ENCODE measurements at regions not wholly inside any gene's neighbourhood (a gene's known extent, or its start where the extent isn't known, plus 50 kb on each side); places are given as distances from the start of the nearest gene placed in this dataset.

- no peaks in the 10 kb centered on the region; the same call in 2 of the 3 replicates for H3K9me3 Mint-ChIP-seq
- Histone ChIP-seq H3K4me2 (no peak overlapping the region), H3K27ac (ENCODE audit: low read depth) (no peak overlapping the region), H3F3A (replicated peaks; ENCODE audit: low read depth) (no peaks in the 10 kb centered on the region), H3K36me3 (ENCODE audit: insufficient read depth) (no peaks in the 10 kb centered on the region), H3K4me3 (no peak overlapping the region), H3K9me2 (ENCODE audit: insufficient read depth) (peaks cover 12% of the 10 kb centered on the region; the same call in 1 of the 2 replicates), H3K4me1 (ENCODE audit: insufficient read depth) (no peaks in the 10 kb centered on the region), H4K20me1 (replicated peaks; ENCODE audit: insufficient read depth) (no peaks in the 10 kb centered on the region), H2AFZ (no peak overlapping the region), H3K79me2 (replicated peaks; ENCODE audit: insufficient read depth) (no peaks in the 10 kb centered on the region), H3K27me3 (ENCODE audit: insufficient read depth) (no peaks in the 10 kb centered on the region)
- no peak for DNase-seq (ENCODE audit: low spot score)
- H3K27me3 Mint-ChIP-seq (ENCODE audit: insufficient read depth, low read depth, poor library complexity): peaks cover 3% of the 10 kb centered on the region
- H3K36me3 Mint-ChIP-seq (ENCODE audit: low read depth): no peaks in the 10 kb centered on the region
- no peak for ATAC-seq
- H3K27ac Mint-ChIP-seq: no peak overlapping the region
- TF ChIP-seq NANOG (IDR thresholded peaks at IDR 0.05; ENCODE audit: borderline replicate concordance): no peak
- no peak for TF ChIP-seq REST (IDR thresholded peaks at IDR 0.05; ENCODE audit: unreplicated experiment)
- TF ChIP-seq JUNB (IDR thresholded peaks at IDR 0.05; ENCODE audit: unreplicated experiment): no peak
- TF ChIP-seq ZNF114 (CRISPR knock-in tag; IDR thresholded peaks at IDR 0.05): no peak
- TF ChIP-seq ZNF462 (CRISPR knock-in tag; IDR thresholded peaks at IDR 0.05): no peak
- no peak for TF ChIP-seq ETS1 (IDR thresholded peaks at IDR 0.05)
- TF ChIP-seq STAT1 (IDR thresholded peaks at IDR 0.05; ENCODE audit: unreplicated experiment): no peak
- no peak for TF ChIP-seq POLR2AphosphoS5 (IDR thresholded peaks at IDR 0.05; ENCODE audit: low read depth)
- TF ChIP-seq CREB1 (CRISPR knock-in tag; IDR thresholded peaks at IDR 0.05; ENCODE audit: low read depth): no peak
- no peak for TF ChIP-seq EZH2phosphoT487 (IDR thresholded peaks at IDR 0.05; ENCODE audit: unreplicated experiment)
- TF ChIP-seq EZH2 (IDR thresholded peaks at IDR 0.05; ENCODE audit: low read depth, unreplicated experiment): no peak
- TF ChIP-seq CTCF (conservative IDR thresholded peaks at IDR 0.05; ENCODE audit: low read depth in 2 of 2): no peak
- TF ChIP-seq ZNF331 (CRISPR knock-in tag; IDR thresholded peaks at IDR 0.05; ENCODE audit: low read depth): no peak
- no peak overlapping the region for H3K4me3 Mint-ChIP-seq
- H3K4me1 Mint-ChIP-seq: no peaks in the 10 kb centered on the region
Observed at GRCh38 chr10:31121757-31122577, 90.3 kb upstream of the ZNF438 start.
